GM12865 (cell line): ENCODE measurements at regions not wholly inside any gene's neighbourhood (a gene's known extent, or its start where the extent isn't known, plus 50 kb on each side); places are given as distances from the start of the nearest gene placed in this dataset.

ENCODE experiments used
- DNase-seq: peaks from one replicate; pipeline ENCODE4 v3.0.0; 2010; ENCODE audit warnings: low read depth
- H3K4me3 ChIP-seq: 2 replicates; pipeline ENCODE4 v1.5.1; 2011; ENCODE audit warnings: mild to moderate bottlenecking, low read depth, low read length, control low read depth
- TF ChIP-seq, protein P1 (sequence below): IDR thresholded peaks from 2 replicates; pipeline ENCODE4 v1.5.1; 2011; ENCODE audit warnings: low read length, control low read depth, low read depth, inconsistent platforms; ENCODE audit not compliant: insufficient read depth; ENCODE audit errors: missing control alignments

DNA sequence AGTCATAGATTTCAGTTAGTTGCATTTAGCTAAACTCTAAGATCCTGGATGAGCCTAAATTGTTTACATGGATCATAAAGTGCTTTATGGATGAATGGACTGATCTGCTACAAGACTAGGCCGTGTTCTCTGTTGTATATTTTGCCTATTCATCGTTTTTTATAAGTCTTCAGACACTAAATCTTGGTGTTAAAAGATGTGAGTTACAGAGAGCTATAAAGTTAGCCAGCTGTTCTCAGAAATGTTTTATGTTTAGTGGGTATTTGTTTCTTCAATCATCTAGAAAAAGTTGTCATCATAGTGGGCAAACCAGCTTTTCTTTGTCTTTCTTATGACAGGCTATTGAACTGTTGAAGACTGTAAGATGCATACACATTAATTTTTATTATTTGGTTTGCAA, 585.8 kb upstream of the SEMA6A start:
- TF ChIP-seq, protein P1, sequence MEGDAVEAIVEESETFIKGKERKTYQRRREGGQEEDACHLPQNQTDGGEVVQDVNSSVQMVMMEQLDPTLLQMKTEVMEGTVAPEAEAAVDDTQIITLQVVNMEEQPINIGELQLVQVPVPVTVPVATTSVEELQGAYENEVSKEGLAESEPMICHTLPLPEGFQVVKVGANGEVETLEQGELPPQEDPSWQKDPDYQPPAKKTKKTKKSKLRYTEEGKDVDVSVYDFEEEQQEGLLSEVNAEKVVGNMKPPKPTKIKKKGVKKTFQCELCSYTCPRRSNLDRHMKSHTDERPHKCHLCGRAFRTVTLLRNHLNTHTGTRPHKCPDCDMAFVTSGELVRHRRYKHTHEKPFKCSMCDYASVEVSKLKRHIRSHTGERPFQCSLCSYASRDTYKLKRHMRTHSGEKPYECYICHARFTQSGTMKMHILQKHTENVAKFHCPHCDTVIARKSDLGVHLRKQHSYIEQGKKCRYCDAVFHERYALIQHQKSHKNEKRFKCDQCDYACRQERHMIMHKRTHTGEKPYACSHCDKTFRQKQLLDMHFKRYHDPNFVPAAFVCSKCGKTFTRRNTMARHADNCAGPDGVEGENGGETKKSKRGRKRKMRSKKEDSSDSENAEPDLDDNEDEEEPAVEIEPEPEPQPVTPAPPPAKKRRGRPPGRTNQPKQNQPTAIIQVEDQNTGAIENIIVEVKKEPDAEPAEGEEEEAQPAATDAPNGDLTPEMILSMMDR, result no peak
- DNase-seq, result no peak
- H3K4me3 ChIP-seq, result no peak overlapping the region

DNA sequence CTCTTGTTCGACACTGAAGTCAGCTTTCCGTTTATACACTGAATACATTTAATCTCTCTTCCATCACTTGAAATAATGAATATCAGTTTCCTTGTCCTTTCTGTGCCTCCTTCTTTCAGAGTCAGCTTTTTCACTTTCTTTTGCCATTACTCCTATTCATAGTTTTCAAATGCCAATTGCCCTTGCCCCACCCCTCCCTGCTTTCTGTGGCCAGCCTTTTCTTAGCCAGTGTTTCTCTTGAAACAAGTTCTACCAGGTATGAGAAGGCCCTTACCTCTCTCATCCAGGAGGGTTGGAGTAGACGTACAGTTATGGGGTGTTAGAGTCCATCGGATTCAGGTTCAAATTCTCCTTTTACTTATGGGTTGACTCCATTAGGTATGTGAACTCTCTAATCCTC, 574.7 kb upstream of the SEMA6A start:
- TF ChIP-seq, protein P1, result no peak
- DNase-seq, result no peak
- no peak overlapping the region for H3K4me3 ChIP-seq

DNA sequence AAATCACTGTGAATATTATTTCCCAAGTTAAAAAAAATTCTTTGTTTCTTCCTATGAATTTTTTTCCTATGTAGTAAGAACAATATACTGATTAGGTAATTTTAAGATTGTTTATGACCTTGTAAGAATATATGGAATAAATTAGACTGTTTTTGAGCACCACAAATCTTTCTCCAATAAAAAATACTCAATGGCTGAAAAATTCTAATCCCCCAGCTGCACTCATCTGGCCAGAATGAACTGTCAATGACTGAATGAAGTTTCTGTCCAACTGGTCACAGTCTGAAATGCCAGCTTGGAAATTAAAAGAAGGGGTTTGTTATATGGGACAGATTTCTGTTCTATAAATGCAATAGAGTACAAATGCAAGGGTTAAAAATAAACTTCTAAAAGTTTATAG, 569.5 kb upstream of the SEMA6A start:
- TF ChIP-seq, protein P1, result no peak
- DNase-seq, result no peak
- H3K4me3 ChIP-seq, result no peak overlapping the region

DNA sequence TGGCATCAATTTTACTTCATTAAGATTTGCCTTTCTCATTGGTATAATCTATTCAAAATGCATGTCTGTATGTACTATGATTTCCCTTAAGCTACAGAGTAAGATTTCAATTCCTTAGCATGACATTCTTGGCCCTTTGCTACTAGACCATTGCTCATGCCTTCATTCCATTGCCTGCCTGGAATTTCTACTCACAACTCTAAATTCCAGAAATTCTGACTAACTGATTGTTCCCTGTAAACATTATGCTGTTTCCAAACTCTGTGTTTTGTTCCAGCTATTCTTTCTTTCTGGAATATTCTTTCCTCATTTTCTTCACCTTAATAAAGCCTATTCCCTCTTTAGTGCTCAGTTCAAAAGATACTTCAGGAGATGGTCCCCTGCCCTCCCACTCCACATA, 568.8 kb upstream of the SEMA6A start:
- H3K4me3 ChIP-seq, result no peak overlapping the region
- TF ChIP-seq, protein P1, result no peak

DNA sequence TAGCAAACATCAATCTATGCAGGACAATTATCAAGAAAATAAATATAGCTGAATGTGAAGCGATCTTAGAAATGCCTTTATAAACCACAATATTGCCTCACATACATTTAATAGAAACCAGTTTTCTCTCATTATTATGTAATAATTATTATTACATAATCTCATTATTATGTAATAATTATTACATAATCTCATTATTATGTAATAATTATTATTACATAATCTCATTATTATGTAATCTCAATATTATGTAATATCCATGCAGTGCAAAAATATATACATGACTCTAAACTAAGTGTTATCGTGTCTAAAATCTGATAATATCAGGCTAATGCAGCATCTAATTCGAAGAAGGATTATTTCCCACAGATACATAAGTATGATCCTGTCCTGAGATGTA, 563.9 kb upstream of the SEMA6A start:
- TF ChIP-seq, protein P1, result no peak
- DNase-seq, result no peak
- no peak overlapping the region for H3K4me3 ChIP-seq

More for the DNA sequence above, 568.8 kb upstream of the SEMA6A start:
- no peak for DNase-seq

DNA sequence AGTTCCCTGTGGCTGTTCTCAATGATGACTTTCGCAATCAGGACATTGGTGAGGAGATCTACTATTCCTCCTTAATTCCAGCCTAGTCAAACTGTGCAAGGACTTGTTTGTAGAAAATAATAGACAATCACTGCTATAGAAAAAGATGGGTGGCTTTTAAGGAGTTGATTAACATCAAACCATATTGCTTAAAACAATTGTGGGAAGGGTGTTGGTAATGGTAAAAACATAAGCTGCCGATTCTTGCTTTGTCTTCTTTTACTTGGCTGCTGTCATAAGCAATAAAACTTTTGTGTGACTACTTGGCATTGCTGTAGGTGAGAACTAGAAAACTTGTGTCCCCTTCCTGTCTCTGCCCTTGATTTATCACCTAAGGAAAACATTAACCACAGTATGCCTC, 561.2 kb upstream of the SEMA6A start:
- DNase-seq, result no peak
- no peak overlapping the region for H3K4me3 ChIP-seq
- TF ChIP-seq, protein P1, result no peak

DNA sequence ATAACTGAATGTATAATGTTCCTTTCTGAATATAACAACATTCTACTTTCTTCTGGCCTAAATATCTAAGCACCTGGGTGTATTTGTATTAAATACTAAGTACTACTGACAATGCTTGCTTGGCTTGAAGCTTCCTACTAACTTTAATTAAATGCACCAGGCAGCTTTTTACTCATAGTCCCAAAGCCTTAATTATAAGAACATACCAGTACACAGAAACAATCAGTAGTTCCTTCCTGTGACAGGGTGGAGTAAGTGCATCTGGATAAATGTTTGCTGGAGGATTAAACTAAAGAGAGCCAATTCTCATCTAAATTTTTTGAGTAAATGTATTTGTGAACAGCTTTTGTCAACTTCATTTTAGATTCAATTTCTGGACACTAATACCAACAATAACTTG, 558.6 kb upstream of the SEMA6A start:
- no peak for DNase-seq
- TF ChIP-seq, protein P1, result no peak
- H3K4me3 ChIP-seq, result no peak overlapping the region
